Endothelial cell of umbilical vein (primary cell): ENCODE measurements at regions not wholly inside any gene's neighbourhood (a gene's known extent, or its start where the extent isn't known, plus 50 kb on each side); places are given as distances from the start of the nearest gene placed in this dataset.

Source experiments
- POLR2AphosphoS5 ChIP-seq: IDR thresholded peaks from 2 replicates; pipeline ENCODE4 v1.6.1; 2012; ENCODE audit warnings: low read depth, mild to moderate bottlenecking, control low read depth, low read length, moderate library complexity; ENCODE audit not compliant: insufficient read depth
- TF ChIP-seq, protein P1 (sequence below), 2 donors: IDR thresholded peaks; 1 replicate in 1 of 2; 2 replicates in 1 of 2; pipeline ENCODE4 v1.5.1; 2011; ENCODE audit warnings: low read length in 2 of 2, mild to moderate bottlenecking in 2 of 2, moderate library complexity in 2 of 2, control low read depth in 1 of 2, inconsistent platforms in 1 of 2, low read depth in 1 of 2; ENCODE audit not compliant: insufficient read depth in 1 of 2; ENCODE audit errors: extremely low read depth in 1 of 2

- no peak for TF ChIP-seq POLR2AphosphoS5
- TF ChIP-seq, protein P1, sequence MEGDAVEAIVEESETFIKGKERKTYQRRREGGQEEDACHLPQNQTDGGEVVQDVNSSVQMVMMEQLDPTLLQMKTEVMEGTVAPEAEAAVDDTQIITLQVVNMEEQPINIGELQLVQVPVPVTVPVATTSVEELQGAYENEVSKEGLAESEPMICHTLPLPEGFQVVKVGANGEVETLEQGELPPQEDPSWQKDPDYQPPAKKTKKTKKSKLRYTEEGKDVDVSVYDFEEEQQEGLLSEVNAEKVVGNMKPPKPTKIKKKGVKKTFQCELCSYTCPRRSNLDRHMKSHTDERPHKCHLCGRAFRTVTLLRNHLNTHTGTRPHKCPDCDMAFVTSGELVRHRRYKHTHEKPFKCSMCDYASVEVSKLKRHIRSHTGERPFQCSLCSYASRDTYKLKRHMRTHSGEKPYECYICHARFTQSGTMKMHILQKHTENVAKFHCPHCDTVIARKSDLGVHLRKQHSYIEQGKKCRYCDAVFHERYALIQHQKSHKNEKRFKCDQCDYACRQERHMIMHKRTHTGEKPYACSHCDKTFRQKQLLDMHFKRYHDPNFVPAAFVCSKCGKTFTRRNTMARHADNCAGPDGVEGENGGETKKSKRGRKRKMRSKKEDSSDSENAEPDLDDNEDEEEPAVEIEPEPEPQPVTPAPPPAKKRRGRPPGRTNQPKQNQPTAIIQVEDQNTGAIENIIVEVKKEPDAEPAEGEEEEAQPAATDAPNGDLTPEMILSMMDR (IDR thresholded peaks at IDR 0.05; ENCODE audit: extremely low read depth in 1 of 2, insufficient read depth in 1 of 2, low read depth in 1 of 2, low read length in 2 of 2), result no peak
These were observed 404.7 kb upstream of the DAB2 start for GRCh38 chr5:39829441-39829840.
